NAMALWA (cell line): ENCODE measurements at regions not wholly inside any gene's neighbourhood (a gene's known extent, or its start where the extent isn't known, plus 50 kb on each side); places are given as distances from the start of the nearest gene placed in this dataset.

Experiments
- DNase-seq: peaks from one replicate; pipeline ENCODE4 v3.0.0-alpha.2; 2015; ENCODE audit warnings: low spot score

DNA sequence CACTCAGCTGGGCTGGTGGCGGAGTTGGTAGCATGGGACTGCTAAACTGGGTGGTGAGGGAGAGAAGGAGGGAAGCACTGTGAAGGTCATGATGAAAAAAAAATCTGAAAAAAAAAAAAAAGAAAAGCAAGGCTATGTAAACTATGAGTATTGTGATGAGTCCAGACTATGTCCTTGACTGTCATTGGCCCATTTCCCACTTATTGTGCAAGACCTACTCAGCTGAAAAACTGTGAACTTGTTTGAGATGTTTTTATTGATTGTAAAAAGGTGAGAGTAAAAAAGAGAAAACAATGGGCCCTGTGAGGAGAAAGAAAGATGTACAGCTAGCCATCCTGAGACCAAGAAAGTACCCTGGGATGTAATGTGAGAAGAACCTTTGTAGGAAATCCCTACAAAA is 798.4 kb upstream of the TENM4 start:
- no peak for DNase-seq

DNA sequence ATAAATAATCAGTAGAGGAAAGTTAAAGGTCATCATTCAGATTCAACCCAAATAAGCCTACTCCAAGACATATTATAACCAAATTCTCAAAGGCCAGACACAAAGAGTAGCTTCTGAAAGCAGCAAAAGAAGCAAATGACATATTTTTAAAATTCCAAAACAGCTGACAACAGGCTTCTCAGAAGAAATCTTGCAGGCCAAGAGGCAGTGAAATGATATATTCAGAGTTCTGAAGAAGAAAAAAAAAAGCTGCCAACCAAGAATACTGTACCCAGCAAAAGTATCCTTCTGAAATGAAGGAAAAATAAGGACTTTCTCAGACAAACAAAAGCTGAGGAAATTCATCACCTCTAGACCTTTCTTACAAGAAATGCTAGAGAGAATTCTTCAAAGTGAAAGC is 787.1 kb upstream of the TENM4 start:
- no peak for DNase-seq

DNA sequence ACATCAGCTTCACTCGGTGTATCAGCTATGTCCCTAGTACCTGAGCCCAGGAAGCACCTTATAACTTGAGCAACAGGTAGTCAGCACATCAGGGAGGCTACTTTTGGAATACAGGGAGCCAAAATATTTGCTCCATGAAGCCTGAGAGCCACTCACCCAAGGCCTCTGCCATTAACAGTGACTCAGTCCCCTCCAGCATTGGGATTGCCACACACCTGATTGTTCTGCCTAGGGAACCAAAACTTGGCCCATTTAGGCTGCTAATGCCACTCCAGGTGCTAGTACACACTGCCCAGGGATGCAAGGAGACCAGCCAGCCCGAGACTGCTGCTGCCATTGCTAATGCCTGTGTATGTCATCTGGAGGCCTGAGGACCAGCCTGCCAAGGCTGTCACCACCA is 773.6 kb upstream of the TENM4 start:
- DNase-seq, result no peak

DNA sequence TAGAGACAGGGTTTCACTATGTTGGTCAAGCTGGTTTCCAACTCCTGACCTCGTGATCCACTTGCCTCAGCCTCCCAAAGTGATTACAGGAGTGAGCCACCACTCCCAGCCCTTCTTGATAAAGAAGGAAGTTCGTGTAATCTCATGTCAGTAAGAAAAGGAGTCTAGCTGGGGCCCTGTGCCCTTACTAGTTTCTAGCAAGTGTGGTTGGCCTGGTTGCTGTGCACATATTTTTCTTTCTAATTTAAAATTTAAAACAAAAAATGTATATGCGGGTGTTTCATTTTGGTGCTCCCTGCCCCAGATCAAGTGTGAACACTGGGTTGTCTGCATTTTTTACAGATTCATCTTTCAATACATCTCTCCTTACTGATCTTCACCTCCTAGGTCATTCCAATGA is 770.8 kb upstream of the TENM4 start:
- DNase-seq, result no peak

DNA sequence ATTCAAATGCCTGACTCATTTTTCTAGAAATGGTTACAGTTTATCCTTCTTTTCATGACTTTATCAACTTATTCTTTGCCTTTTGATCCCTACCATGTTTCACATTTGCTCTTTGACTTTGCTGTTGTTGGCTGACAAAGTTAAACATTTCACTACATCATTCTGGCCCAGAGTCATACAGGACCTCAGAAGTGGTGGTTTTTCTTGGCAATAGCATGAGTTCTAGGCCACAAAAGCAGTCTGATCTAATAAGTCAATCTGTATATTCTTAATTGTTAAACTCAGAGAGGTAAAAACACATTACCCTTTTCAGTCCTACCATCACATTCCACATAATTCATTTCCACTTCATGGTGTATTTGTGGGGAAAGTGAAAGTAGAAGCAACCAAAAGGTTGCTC is 763.2 kb upstream of the TENM4 start:
- no peak for DNase-seq

DNA sequence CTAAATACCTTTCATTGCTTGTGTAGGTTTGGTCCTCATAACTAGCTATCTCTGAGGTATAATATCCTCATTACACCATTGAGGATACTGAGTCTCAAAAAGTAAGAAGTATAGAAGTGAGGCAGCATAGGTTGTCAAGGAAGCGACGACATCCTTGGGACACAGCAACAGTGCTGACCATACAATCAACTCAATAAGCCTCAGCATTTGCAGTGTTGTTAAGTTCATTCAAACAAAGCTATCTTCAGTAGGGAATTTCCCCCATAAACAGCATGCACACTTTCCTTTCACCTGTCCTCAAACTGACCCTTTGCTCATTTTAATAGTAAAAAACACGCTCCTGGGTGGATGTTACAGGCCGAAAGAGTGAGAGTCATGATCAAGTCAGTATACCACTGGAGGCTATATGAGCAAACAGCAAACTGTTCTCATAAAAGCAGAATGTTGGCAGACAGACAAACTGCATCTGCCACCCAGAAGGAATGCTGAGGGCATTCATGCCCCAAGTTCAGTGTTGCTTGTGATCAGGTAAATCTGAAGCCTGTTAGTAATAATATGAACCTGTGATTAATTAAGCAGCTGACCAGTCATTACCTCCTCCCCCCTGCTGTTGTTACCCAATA is 756.2 kb upstream of the TENM4 start:
- no peak for DNase-seq

DNA sequence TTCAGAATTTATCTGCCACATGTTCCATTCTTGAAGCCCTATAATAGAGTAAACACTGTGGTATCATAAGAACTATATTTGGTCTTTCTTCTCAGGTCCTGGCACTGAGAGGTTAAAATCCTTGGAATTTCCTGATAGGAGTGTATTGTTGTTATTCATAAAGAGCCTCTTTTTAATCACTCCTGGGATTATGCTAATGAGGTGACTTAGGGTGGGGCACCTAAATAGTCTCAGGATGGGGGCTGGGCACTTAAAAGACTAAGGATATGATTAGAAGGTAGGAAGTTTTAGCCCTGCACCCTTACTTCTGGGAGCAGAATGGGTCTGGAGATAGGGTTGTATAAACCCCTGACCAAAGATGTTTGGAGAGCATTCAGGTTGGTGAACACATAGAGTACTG is 755.2 kb upstream of the TENM4 start:
- no peak for DNase-seq

DNA sequence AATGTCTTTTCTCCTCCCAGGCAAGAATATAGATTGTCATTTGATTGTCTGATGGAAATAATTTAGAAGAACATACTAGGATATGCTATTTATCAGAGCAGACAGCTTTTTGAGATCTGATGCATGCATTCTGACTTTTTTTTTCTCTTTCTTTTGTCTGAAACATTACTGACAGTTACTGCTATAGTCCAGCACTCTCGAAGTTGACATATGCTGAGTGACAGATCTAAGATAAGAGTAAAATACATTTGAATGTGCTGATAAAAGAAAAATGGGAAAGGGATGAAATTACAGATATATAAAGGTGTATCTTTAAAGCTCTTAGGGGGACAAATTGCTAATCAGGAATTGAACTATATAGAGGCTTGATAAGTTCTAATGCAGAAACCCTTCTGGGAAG is 753.8 kb upstream of the TENM4 start:
- no peak for DNase-seq

DNA sequence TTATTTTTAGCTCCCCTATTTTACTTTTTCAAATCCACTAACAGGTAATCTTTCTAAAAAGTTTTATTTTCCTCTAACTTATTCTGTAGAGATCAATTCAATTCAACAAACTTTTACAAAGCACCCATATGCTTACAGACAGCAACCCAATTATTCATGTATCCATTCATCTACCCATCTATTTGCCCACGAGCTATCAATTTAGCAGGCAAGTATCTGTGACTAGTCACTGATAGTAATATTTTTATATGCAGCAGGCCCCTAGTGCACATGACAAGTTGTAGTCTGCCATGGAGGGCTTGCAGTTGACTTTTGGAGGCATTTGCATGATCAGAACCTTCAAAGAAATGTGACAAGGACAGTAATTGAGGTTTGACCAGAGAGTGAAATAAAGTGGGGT is 753.2 kb upstream of the TENM4 start:
- no peak for DNase-seq

DNA sequence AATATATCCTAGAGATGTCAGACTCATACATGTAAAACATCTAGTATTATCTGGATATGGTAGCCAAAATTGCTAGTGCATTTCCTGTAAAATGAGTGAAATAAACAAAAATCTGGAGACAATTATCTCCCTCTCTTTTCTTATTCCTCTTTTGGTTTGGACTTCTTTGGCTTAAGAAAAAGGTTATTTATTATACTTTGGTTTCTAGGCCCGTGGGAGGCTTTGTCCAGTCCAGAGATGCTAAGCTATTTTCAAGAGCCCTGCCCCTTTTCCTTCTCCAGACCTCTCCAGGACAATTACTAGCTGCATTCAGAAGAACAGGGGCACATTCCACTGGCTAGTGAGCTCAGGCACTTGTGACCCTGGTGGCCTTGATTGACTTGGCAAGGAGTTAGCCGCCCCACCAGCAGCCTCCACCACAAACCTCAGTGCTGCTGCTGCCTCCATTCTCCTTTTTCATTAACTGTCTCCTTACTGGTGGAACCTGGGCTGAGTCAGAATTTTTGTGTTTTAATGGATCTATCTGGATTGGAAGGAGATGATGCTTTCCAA is 747.3 kb upstream of the TENM4 start:
- no peak for DNase-seq

DNA sequence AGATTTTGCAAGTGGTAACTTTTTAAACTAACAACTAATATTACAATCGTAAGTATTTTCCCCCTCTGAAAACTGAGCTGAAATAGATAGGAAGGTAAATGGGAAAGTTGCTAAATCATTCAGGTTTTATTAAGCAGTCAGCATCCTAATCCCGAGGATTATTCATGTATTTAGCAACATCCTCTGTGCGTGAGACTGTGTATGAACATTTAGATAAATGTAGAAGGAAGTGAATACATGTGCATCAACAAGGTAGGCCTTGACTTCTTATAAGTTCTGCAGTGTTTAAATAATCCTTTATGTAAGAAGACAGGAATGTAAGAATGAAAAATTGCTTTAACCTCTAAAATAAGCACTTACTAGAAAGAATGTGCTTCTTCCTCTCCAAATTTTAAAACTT is 745.9 kb upstream of the TENM4 start:
- no peak for DNase-seq

DNA sequence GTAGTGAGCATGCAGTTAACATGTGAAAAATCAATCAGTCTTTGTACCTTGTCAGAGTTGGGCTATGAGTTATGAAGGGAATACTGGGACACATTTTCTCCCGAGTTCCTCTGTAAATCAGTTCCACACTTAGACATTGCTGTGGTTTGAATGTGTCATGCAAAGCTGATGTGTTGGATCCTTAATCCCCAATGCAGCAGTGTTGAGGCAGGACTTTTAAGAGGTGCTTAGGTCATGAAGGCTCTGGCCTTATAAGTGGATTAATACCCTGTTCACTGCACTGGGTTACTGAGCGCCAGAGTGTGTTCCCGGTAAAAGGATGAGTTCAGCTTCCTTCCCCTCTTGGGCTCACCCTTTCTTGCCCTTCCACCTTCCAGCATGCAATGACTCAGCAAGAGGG is 742.1 kb upstream of the TENM4 start:
- DNase-seq, result no peak

DNA sequence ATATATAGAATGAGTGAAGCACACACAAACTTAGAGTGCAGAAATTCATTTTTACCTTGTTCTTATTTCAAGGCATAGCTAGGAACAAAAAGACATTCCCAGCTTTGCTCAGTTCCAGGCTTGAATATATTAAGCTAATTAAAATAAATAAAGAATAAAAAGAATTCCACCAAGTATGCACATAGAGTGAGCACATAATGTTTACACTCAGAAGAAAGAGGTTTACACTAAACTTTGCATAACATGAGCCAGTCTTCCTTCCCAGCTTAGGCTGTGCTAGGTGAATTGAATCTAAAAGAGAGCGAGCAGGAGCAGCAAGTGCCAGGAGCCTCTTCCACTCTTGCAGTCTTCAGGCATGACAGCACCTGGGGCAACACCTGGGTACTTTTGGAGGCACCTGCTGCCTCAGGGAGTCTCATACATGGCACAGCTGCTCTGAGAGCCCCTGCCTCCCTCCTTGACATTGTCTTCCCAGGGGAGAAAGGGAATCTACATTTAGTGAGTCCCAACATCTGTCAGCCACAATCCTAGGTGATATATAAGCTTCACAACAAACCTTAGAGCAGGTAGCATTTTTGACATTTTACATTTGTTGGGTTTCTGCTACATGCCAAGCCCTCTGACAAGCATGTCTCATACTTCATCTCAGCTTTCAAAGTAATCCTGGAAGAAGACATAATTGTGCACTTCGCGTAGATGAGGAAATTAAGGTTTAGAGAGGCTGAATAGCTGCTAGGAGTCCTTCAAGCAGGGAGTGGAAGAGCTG is 732.7 kb upstream of the TENM4 start:
- no peak for DNase-seq

DNA sequence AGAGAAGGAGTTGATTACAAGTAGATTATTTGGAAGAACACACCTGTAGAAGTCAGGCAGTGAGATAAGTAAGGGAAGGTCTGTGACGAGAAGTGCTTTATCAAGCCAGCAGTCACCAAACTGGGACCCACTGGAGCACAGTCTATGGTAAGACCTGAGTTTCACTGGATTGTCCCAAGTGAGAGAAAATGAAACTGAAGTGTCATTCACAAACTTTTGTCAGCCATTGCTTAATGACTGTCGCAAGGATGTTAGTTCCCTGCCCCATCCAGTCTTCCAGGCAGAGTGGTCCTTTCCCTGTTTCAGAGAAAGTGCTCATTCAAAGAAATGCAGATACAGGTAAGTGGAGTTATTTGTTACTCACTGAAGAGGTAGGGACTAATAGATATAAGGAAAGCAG is 728.0 kb upstream of the TENM4 start:
- no peak for DNase-seq

DNA sequence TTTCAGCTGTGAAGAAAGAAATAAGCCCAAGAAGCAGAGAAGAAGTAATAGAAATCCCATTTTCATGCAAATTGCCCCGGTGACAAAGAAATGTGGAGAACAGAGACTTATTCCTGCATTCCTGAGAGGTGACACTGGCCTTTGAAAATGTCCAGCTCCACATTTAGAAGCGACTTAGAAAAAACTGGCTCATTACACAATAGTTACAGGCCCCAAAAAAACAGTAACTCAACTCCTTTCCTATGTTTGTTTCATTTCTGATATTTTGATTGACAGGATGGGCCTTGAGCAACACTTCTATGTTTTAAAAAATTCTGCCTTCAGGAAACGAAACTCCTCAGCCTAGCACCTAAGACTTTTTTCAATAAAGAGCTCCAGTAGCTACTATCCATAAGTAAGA is 726.9 kb upstream of the TENM4 start:
- no peak for DNase-seq

DNA sequence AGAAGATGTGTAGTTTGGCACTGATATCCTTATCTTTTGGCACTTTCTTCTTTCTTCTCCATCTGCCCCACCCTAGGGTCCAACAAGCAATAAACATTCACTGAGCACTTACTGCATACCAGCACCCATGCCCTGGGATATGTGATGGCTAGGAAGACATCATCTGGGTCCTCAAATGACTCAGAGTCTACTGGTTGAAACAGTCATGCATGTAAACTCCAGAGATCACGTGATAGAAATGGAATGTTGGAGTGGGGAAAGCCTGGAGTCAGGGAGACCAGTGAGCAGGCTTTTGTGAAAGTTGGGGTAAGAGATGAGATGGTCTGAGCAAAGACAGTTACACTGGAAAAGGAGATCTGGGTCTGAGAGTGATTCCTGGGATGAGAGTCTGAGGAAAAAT is 724.9 kb upstream of the TENM4 start:
- no peak for DNase-seq

DNA sequence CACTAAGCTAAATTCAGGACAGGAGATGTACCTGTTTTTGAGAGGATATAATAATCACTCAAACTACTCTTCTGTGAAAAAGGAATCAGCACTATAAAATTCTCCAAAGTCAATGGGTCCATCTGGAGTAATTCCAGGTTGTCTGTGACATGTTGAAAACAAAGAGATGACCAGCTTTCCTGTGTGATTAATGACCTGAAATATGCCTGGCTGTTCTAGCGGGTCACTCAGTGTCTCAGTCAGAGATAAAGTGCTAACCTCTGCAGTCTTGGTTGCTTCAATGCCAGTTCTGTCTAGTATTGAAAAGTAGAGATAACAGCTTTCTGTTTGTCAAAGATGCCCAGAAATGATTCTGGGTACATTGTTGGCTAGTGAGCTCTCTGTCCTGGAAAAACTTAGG is 722.6 kb upstream of the TENM4 start:
- no peak for DNase-seq

DNA sequence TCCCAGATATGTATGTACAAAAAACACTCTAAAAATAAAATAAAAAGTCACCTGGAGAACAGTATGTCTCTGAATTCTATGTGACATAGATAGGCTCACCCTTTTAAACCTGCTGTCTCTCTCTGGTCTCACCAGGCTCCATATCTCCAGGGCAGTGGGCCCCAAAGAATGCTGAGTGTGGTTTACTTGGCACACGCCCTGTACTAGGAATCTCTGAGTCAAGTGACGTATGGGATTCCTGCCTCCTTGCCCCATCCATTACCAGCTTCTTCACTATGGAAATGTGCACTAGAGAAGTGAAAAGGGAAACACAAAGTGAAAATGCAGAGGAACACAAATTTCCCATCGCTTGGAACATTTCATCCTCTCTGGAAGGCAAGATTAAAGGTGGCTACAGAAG is 722.2 kb upstream of the TENM4 start:
- DNase-seq, result no peak

DNA sequence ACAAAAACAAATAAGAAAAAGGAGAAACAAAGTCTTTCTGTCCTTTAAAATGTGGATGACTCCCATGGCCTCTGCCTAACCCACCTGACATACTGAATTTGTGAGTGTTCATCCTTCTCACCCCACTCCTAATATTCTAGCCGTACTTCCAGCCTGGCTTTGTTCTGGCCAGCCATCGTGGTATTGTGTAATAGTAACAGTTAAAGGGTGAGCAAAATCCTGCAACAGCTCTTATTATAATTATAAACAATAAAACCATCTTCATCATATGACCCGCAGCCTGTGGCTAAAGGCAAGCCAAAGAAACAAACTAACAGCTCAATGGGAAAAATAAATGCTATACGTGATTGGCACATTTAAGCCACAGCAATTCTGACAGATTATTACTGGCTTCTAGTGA is 721.6 kb upstream of the TENM4 start:
- DNase-seq, result no peak

DNA sequence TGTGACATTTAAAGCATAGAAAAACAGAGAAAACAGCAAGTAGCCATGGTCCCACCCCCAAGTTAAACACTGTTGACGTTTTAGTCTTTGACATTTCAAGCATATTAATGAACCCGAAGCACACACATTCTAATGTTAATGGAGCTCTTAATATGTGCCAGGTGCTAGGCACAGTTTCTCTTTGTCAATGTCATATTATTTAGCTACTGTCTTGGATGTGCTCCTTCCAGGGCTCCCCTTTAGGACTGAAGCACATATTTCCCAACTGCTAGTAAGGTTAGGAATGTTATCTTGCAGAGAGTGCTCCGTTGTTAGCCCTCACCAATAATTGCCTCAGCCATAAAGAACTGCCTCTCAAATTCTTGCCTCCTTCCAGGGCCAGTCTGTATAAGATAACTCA is 716.6 kb upstream of the TENM4 start:
- DNase-seq, result no peak

DNA sequence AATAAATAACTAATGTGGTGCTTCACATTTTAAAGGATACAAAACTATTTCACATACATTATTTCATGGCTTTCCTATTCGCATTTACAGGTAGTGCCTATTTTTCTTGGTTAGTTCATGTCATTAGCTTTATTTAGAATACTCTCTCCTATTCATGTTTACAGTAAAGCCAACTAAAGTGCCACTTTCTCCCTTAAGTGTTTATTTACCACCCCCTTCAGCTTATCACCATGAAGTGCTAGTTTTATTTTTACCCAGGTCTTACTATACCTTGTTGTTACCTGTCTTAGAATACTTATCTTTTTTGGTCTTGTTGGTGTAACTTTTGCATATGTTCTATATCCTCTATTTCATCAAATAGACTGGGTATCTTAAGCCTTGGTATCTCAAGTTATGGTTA is 715.2 kb upstream of the TENM4 start:
- no peak for DNase-seq

DNA sequence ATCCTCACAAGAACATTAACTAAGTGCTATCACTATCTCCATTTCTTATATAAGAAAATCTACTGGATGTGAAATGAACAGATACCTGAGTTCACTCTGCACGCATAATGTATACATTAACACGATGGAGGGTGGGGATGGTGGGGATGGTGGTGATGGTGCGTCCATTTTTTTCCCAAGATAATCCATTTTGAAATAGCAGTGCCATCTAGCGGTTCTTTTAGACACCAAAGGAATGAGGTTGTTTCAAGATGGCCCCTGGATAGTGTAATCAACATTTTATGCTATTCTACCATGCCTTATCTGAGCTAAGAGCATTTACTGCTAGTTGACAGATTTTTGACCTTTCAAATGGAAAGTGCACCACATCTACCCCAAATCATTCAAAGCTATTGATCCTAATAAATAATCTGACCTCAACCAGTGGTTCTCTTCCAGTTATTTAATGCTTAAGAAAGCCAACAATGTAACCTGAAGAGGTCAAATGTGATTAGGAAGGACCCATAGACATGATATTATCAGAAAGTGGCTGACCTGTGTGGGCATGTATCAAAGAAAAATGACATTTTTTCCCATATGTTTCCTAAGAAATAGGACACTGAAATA is 714.7 kb upstream of the TENM4 start:
- DNase-seq, result peak; percentile 55

DNA sequence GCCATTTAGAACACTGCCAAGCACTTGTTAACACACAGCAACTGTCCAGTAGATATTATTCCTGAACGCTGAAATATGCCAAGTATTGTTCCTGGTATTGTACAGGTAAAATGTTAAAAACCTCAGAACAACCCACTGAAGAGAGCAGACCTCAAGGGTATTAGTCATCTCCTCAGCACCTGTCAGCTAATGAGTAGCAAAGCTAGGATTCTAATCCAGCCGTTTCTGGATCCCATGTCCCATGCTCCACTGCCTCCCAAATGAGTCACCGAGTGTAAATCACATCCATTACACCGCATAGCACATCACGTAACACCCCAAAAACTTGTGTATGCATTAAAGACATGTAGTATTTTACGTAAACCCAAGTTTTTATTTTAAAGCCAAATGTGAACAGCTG is 705.4 kb upstream of the TENM4 start:
- no peak for DNase-seq
